Vagina (tissue), 2 donors: ENCODE measurements at regions not wholly inside any gene's neighbourhood (a gene's known extent, or its start where the extent isn't known, plus 50 kb on each side); places are given as distances from the start of the nearest gene placed in this dataset. TPM values are rescaled to one million over a fixed set of nuclear protein-coding genes. Genes with fewer than 3 reads are reported as not detected.
"Not testable (repeated sequence)": the region's sequence is repeated elsewhere in the genome, so short reads cannot be mapped to it uniquely, and the experiment has no call there.

Experiments used
- DNase-seq, 2 donors: peaks; one replicate each; pipeline ENCODE4 v3.0.0-alpha.2; 2017; ENCODE audit errors: extremely low spot score in 2 of 2
- H3K27ac ChIP-seq: fragments of 200-600 bp; sonication (generic); one replicate; pipeline ENCODE4 v1.5.1; 2019
- H3K27me3 ChIP-seq: fragments of 200-600 bp; sonication (generic); one replicate; pipeline ENCODE4 v1.5.1; 2019
- H3K36me3 ChIP-seq, 2 donors: fragments of 200-600 bp; sonication (generic); one replicate each; pipeline ENCODE4 v1.5.1; 2017 to 2019
- H3K4me1 ChIP-seq: fragments of 200-600 bp; sonication (generic); one replicate; pipeline ENCODE4 v1.5.1; 2019
- H3K4me3 ChIP-seq, 2 donors: fragments of 200-600 bp; sonication (generic); 1 replicate in 1 of 2; 2 replicates in 1 of 2; pipeline ENCODE4 v1.5.1; 2016 to 2019
- H3K9me3 ChIP-seq: fragments of 200-600 bp; sonication (generic); one replicate; pipeline ENCODE4 v1.5.1; 2019
- POLR2A ChIP-seq, 2 donors: fragments of 450-650 bp; IDR thresholded peaks; one replicate each; pipeline ENCODE4 v1.6.1; 2017; ENCODE audit warnings: antibody characterized with exemption in 2 of 2, mild to moderate bottlenecking in 2 of 2, moderate library complexity in 2 of 2
- POLR2AphosphoS5 ChIP-seq, 2 donors: sonication (generic); formaldehyde crosslinking; IDR thresholded peaks; one replicate each; pipeline ENCODE4 v1.9.0; 2017; ENCODE audit warnings: antibody characterized with exemption in 2 of 2, mild to moderate bottlenecking in 2 of 2, low read depth in 1 of 2; ENCODE audit not compliant: insufficient read depth in 1 of 2
- intact Hi-C: fragments of 100-400 bp; cut with DNase I; formaldehyde crosslinking; loops from one replicate; pipeline ENCODE4 v1.15.1; 2023
- small RNA-seq: library from RNA; depleted of rRNA; stranded (forward); fragments of <200 nt; gene quantifications from one replicate; pipeline ENCODE3, GENCODE V24; 2016
- TF ChIP-seq, protein P1 (sequence below), 3 experiments: fragments of 450-650 bp in 2 of 3; fragments of 200-600 bp in 1 of 3; sonication (generic) in 1 of 3; IDR thresholded peaks; one replicate each; pipeline ENCODE4 v1.5.1; 2017 to 2019; ENCODE audit warnings: antibody characterized with exemption in 3 of 3, mild to moderate bottlenecking in 2 of 3, moderate library complexity in 2 of 3

GRCh38 chr2:61597300-61598289, 59.4 kb upstream of the XPO1 start:
- DNase-seq = no peak
- H3K27ac ChIP-seq = no peak overlapping the region
- no peaks in the 10 kb centered on the region for H3K9me3 ChIP-seq
- H3K36me3 ChIP-seq = no peaks in the 10 kb centered on the region
- TF ChIP-seq, protein P1, sequence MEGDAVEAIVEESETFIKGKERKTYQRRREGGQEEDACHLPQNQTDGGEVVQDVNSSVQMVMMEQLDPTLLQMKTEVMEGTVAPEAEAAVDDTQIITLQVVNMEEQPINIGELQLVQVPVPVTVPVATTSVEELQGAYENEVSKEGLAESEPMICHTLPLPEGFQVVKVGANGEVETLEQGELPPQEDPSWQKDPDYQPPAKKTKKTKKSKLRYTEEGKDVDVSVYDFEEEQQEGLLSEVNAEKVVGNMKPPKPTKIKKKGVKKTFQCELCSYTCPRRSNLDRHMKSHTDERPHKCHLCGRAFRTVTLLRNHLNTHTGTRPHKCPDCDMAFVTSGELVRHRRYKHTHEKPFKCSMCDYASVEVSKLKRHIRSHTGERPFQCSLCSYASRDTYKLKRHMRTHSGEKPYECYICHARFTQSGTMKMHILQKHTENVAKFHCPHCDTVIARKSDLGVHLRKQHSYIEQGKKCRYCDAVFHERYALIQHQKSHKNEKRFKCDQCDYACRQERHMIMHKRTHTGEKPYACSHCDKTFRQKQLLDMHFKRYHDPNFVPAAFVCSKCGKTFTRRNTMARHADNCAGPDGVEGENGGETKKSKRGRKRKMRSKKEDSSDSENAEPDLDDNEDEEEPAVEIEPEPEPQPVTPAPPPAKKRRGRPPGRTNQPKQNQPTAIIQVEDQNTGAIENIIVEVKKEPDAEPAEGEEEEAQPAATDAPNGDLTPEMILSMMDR (IDR thresholded peaks at IDR 0.05) = no peak
- TF ChIP-seq POLR2A (IDR thresholded peaks at IDR 0.05) = no peak
- TF ChIP-seq POLR2AphosphoS5 (IDR thresholded peaks at IDR 0.05; ENCODE audit: insufficient read depth in 1 of 2, low read depth in 1 of 2) = no peak
- intact Hi-C loops = no loop called here
- H3K27me3 ChIP-seq = no peaks in the 10 kb centered on the region
- no peaks in the 10 kb centered on the region for H3K4me1 ChIP-seq
- H3K4me3 ChIP-seq = no peak overlapping the region

DNA sequence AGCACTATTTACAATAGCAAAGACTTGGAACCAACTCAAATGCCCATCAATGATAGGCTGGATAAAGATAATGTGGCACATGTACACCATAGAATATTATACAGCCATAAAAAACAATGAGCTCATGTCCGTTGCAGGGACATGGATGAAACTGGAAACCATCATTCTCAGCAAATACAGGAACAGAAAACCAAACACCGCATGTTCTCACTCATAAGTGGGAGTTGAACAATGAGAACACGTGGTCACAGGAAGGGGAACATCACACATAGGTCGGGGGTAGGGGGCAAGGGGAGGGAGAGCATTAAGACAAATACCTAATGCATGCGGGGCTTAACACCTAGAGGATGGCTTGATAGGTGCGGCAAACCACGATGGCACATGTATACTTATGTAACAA, 56.0 kb upstream of the XPO1 start:
- intact Hi-C loops, H3K27me3 ChIP-seq, H3K27ac ChIP-seq, H3K9me3 ChIP-seq, H3K4me1 ChIP-seq, H3K4me3 ChIP-seq, H3K36me3 ChIP-seq, DNase-seq: not testable (repeated sequence)

DNA sequence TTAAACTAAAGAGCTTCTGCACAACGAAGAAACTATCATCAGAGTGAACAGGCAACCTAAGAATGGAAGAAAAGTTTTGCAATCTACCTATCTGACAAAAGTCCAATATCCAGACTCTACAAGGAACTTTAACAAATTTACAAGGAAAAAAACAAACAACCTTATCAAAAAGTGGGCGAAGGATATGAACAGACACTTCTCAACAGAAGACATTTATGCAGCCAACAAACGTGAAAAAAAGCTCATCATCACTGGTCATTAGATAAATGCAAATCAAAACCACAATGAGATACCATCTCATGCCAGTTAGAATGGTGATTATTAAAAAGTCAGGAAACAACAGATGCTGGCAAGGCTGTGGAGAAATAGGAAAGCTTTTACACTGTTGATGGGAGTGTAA, 55.5 kb upstream of the XPO1 start:
- DNase-seq, H3K9me3 ChIP-seq, H3K4me1 ChIP-seq, H3K4me3 ChIP-seq, H3K36me3 ChIP-seq, intact Hi-C loops, H3K27ac ChIP-seq, H3K27me3 ChIP-seq: not testable (repeated sequence)

DNA sequence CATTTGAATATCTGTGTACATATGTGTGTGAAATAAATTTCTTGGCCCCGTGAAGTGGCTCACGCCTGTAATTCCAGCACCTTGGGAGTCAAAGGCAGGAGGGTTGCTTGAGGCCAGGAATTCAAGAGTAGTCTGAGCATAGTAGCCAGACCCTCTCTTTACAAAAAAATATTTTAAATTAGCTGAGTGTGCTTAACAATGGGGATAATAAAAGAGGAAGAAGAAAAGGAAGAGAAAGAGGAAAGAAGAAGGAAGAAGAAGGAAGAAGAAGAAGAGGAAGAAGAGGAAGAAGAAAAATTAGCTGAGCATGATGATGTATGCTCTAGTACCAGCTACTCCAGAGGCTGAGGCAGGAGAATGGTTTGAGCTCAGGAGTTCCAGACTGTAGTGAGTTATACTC, 52.1 kb upstream of the XPO1 start:
- no peak for DNase-seq
- intact Hi-C loops = no loop called here
- TF ChIP-seq POLR2AphosphoS5 (IDR thresholded peaks at IDR 0.05; ENCODE audit: insufficient read depth in 1 of 2, low read depth in 1 of 2) (no peak), POLR2A (IDR thresholded peaks at IDR 0.05) (no peak)
- TF ChIP-seq, protein P1 (IDR thresholded peaks at IDR 0.05) = no peak

GRCh38 chr2:61588566-61588965, 50.4 kb upstream of the XPO1 start:
- Histone ChIP-seq H3K27ac (no peak overlapping the region), H3K27me3 (no peaks in the 10 kb centered on the region), H3K9me3 (no peaks in the 10 kb centered on the region), H3K36me3 (no peaks in the 10 kb centered on the region), H3K4me3 (no peak overlapping the region), H3K4me1 (no peaks in the 10 kb centered on the region)
- DNase-seq = no peak
- TF ChIP-seq, protein P1 (IDR thresholded peaks at IDR 0.05) = no peak
- TF ChIP-seq POLR2AphosphoS5 (IDR thresholded peaks at IDR 0.05; ENCODE audit: insufficient read depth in 1 of 2, low read depth in 1 of 2) = no peak
- no peak for TF ChIP-seq POLR2A (IDR thresholded peaks at IDR 0.05)
- intact Hi-C loops = no loop called here

More for the DNA sequence above, 52.1 kb upstream of the XPO1 start:
- Histone ChIP-seq H3K4me3 (no peak overlapping the region), H3K27me3 (no peaks in the 10 kb centered on the region), H3K4me1 (no peaks in the 10 kb centered on the region), H3K36me3 (no peaks in the 10 kb centered on the region), H3K27ac (no peak overlapping the region), H3K9me3 (no peaks in the 10 kb centered on the region)

Small RNA genes in the stretch of these regions (small RNA-seq; reads per million reads assigned to genes)
- gene RNU6-1145P (not detected), gene RPS29P10 (not detected)
